Suprapubic skin (tissue), 4 donors: ENCODE measurements at regions not wholly inside any gene's neighbourhood (a gene's known extent, or its start where the extent isn't known, plus 50 kb on each side); places are given as distances from the start of the nearest gene placed in this dataset.

Experiments used
- DNase-seq, 2 donors: peaks; one replicate each; pipeline ENCODE4 v3.0.0-alpha.2; 2019; ENCODE audit warnings: low spot score in 2 of 2
- H3K27ac ChIP-seq: fragments of 200-600 bp; sonication (generic); one replicate; pipeline ENCODE4 v1.5.1; 2019
- H3K27me3 ChIP-seq: fragments of 200-600 bp; sonication (generic); one replicate; pipeline ENCODE4 v1.5.1; 2019
- H3K36me3 ChIP-seq: fragments of 200-600 bp; sonication (generic); one replicate; pipeline ENCODE4 v1.5.1; 2019
- H3K4me1 ChIP-seq: fragments of 200-600 bp; sonication (generic); one replicate; pipeline ENCODE4 v1.5.1; 2019
- H3K4me3 ChIP-seq: fragments of 200-600 bp; sonication (generic); one replicate; pipeline ENCODE4 v1.5.1; 2019; ENCODE audit warnings: mild to moderate bottlenecking
- H3K9me3 ChIP-seq: fragments of 200-600 bp; sonication (generic); one replicate; pipeline ENCODE4 v1.5.1; 2019
- CTCF ChIP-seq, 2 donors: fragments of 200-600 bp in 1 of 2; fragments of 450-650 bp in 1 of 2; sonication (generic) in 1 of 2; IDR thresholded peaks; one replicate each; pipeline ENCODE4 v1.5.1; 2016 to 2019; ENCODE audit warnings: antibody characterized with exemption in 2 of 2, mild to moderate bottlenecking in 1 of 2, moderate library complexity in 1 of 2
- EP300 ChIP-seq: sonication (generic); formaldehyde crosslinking; IDR thresholded peaks from one replicate; pipeline ENCODE4 v1.6.1; 2017; ENCODE audit warnings: antibody characterized with exemption
- POLR2A ChIP-seq, 2 donors: fragments of 450-650 bp; IDR thresholded peaks; one replicate each; pipeline ENCODE4 v1.6.1; 2017; ENCODE audit warnings: antibody characterized with exemption in 2 of 2, mild to moderate bottlenecking in 2 of 2, moderate library complexity in 2 of 2
- POLR2AphosphoS5 ChIP-seq, 3 donors: sonication (generic); formaldehyde crosslinking; IDR thresholded peaks; one replicate each; pipeline ENCODE4 v1.6.1; 2017; ENCODE audit warnings: antibody characterized with exemption in 3 of 3
- WGBS: methylation state at CpG from one replicate; pipeline ENCODE4 v1.1.5; 2018; 5-methylcytosine and 5-hydroxymethylcytosine counted together

GRCh38 chr15:66981771-66982170, 83.6 kb upstream of the SMAD3 start:
- H3K27me3 ChIP-seq, result peaks cover 4% of the 10 kb centered on the region
- no peaks in the 10 kb centered on the region for H3K36me3 ChIP-seq
- TF ChIP-seq EP300, result no peak
- no peak for TF ChIP-seq POLR2A (IDR thresholded peaks at IDR 0.05)
- no peak for TF ChIP-seq CTCF (IDR thresholded peaks at IDR 0.05)
- no peak for TF ChIP-seq POLR2AphosphoS5 (IDR thresholded peaks at IDR 0.05)
- H3K27ac ChIP-seq, result no peak overlapping the region
- WGBS, result 48% methylated on average over 6 of the region's 6 CpGs
- no peaks in the 10 kb centered on the region for H3K9me3 ChIP-seq
- H3K4me1 ChIP-seq, result no peaks in the 10 kb centered on the region
- H3K4me3 ChIP-seq, result no peak overlapping the region
- no peak for DNase-seq

DNA sequence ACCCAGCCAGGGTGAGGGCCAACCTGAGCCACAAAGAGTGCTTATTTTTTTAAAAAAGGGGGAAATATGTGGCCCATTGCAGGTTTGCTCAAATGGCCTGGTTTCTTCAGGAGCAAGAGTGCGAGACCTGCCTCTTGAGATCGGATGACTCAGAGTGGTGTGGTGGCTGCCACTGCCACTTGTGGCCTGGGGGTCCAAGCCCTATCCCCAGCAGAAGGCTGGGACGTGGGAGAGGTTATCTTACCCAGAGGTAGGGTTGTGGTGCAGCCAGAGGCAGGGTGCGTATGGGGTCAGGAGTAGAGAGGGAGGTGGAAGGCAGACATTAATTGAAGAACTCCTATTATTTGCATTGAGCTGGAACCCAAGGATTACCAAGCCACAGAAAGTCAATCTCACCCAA, 83.2 kb upstream of the SMAD3 start:
- TF ChIP-seq POLR2A (IDR thresholded peaks at IDR 0.05) (no peak), POLR2AphosphoS5 (IDR thresholded peaks at IDR 0.05) (no peak), EP300 (no peak), CTCF (IDR thresholded peaks at IDR 0.05) (no peak)
- no peak for DNase-seq
- WGBS, result 75% methylated on average over 4 of the region's 4 CpGs
- no peak overlapping the region for H3K27ac ChIP-seq
- no peaks in the 10 kb centered on the region for H3K9me3 ChIP-seq
- peaks cover 4% of the 10 kb centered on the region for H3K27me3 ChIP-seq
- H3K4me3 ChIP-seq, result no peak overlapping the region
- H3K4me1 ChIP-seq, result no peaks in the 10 kb centered on the region
- no peaks in the 10 kb centered on the region for H3K36me3 ChIP-seq

GRCh38 chr15:66982816-66983215, 82.6 kb upstream of the SMAD3 start:
- no peak for DNase-seq
- no peak overlapping the region for H3K27ac ChIP-seq
- no peaks in the 10 kb centered on the region for H3K36me3 ChIP-seq
- H3K4me3 ChIP-seq, result no peak overlapping the region
- peaks cover 4% of the 10 kb centered on the region for H3K27me3 ChIP-seq
- H3K4me1 ChIP-seq, result no peaks in the 10 kb centered on the region
- TF ChIP-seq POLR2AphosphoS5 (IDR thresholded peaks at IDR 0.05), result no peak
- no peak for TF ChIP-seq POLR2A (IDR thresholded peaks at IDR 0.05)
- TF ChIP-seq EP300, result no peak
- no peak for TF ChIP-seq CTCF (IDR thresholded peaks at IDR 0.05)
- H3K9me3 ChIP-seq, result no peaks in the 10 kb centered on the region

- Histone ChIP-seq H3K27ac (no peak overlapping the region), H3K36me3 (no peaks in the 10 kb centered on the region), H3K9me3 (no peaks in the 10 kb centered on the region), H3K4me3 (no peak overlapping the region), H3K27me3 (peaks cover 4% of the 10 kb centered on the region), H3K4me1 (no peaks in the 10 kb centered on the region)
- WGBS, result 93% methylated on average over 8 of the region's 8 CpGs
- DNase-seq, result no peak
- TF ChIP-seq EP300 (no peak), POLR2AphosphoS5 (IDR thresholded peaks at IDR 0.05) (no peak), POLR2A (IDR thresholded peaks at IDR 0.05) (no peak), CTCF (IDR thresholded peaks at IDR 0.05) (no peak)
Measured at GRCh38 chr15:66985653-66986052, 79.7 kb upstream of the SMAD3 start.

GRCh38 chr15:66986951-66987350, 78.5 kb upstream of the SMAD3 start:
- H3K27ac ChIP-seq, result no peak overlapping the region
- WGBS, result 93% methylated on average over 7 of the region's 7 CpGs
- DNase-seq, result no peak
- H3K27me3 ChIP-seq, result peaks cover 4% of the 10 kb centered on the region
- TF ChIP-seq EP300 (no peak), POLR2AphosphoS5 (IDR thresholded peaks at IDR 0.05) (no peak), CTCF (IDR thresholded peaks at IDR 0.05) (no peak), POLR2A (IDR thresholded peaks at IDR 0.05) (no peak)
- H3K4me1 ChIP-seq, result no peaks in the 10 kb centered on the region
- H3K36me3 ChIP-seq, result no peaks in the 10 kb centered on the region
- no peaks in the 10 kb centered on the region for H3K9me3 ChIP-seq
- H3K4me3 ChIP-seq, result no peak overlapping the region
